ENCODE measurements at regions not wholly inside any gene's neighbourhood (a gene's known extent, or its start where the extent isn't known, plus 50 kb on each side); places are given as distances from the start of the nearest gene placed in this dataset.
"Not testable (repeated sequence)": the region's sequence is repeated elsewhere in the genome, so short reads cannot be mapped to it uniquely, and the experiment has no call there.

GRCh38 chr6:14765721-14766390 is 480.0 kb upstream of the JARID2 start:
- no peak overlapping the region for H3K4me3 ChIP-seq (ENCODE audit: low read depth, low read length)
- H3K27me3 ChIP-seq (ENCODE audit: control insufficient read depth, insufficient read depth, low read length) = no peaks in the 10 kb centered on the region
- H3K9me3 ChIP-seq (ENCODE audit: control insufficient read depth, insufficient read depth, low read length) = no peaks in the 10 kb centered on the region

GRCh38 chr6:14766391-14766994 is 479.4 kb upstream of the JARID2 start:
- Histone ChIP-seq H3K9ac (ENCODE audit: low read depth, low read length) (no peak overlapping the region), H3K9me3 (ENCODE audit: control insufficient read depth, insufficient read depth, low read length) (no peaks in the 10 kb centered on the region), H3K27me3 (ENCODE audit: control insufficient read depth, insufficient read depth, low read length) (no peaks in the 10 kb centered on the region), H3K4me1 (ENCODE audit: control insufficient read depth, insufficient read depth, low read length) (no peaks in the 10 kb centered on the region), H3K36me3 (ENCODE audit: control insufficient read depth, insufficient read depth, low read length) (no peaks in the 10 kb centered on the region), H3K4me3 (ENCODE audit: low read depth, low read length) (no peak overlapping the region)

More at GRCh38 chr6:14765721-14766390, 480.0 kb upstream of the JARID2 start:
- no peak overlapping the region for H3K9ac ChIP-seq (ENCODE audit: low read depth, low read length)
- H3K36me3 ChIP-seq (ENCODE audit: control insufficient read depth, insufficient read depth, low read length) = no peaks in the 10 kb centered on the region
- H3K4me1 ChIP-seq (ENCODE audit: control insufficient read depth, insufficient read depth, low read length) = no peaks in the 10 kb centered on the region

- no peaks in the 10 kb centered on the region for H3K9me3 ChIP-seq (ENCODE audit: control insufficient read depth, insufficient read depth, low read length)
- no peak overlapping the region for H3K9ac ChIP-seq (ENCODE audit: low read depth, low read length)
- no peaks in the 10 kb centered on the region for H3K4me1 ChIP-seq (ENCODE audit: control insufficient read depth, insufficient read depth, low read length)
- no peaks in the 10 kb centered on the region for H3K27me3 ChIP-seq (ENCODE audit: control insufficient read depth, insufficient read depth, low read length)
- H3K4me3 ChIP-seq (ENCODE audit: low read depth, low read length) = no peak overlapping the region
- no peaks in the 10 kb centered on the region for H3K36me3 ChIP-seq (ENCODE audit: control insufficient read depth, insufficient read depth, low read length)
Measured at GRCh38 chr6:14767226-14767625, 478.6 kb upstream of the JARID2 start.

- Histone ChIP-seq H3K36me3 (ENCODE audit: control insufficient read depth, insufficient read depth, low read length) (no peaks in the 10 kb centered on the region), H3K4me3 (ENCODE audit: low read depth, low read length) (no peak overlapping the region), H3K4me1 (ENCODE audit: control insufficient read depth, insufficient read depth, low read length) (no peaks in the 10 kb centered on the region), H3K9ac (ENCODE audit: low read depth, low read length) (no peak overlapping the region), H3K9me3 (ENCODE audit: control insufficient read depth, insufficient read depth, low read length) (no peaks in the 10 kb centered on the region), H3K27me3 (ENCODE audit: control insufficient read depth, insufficient read depth, low read length) (no peaks in the 10 kb centered on the region)
Measured at GRCh38 chr6:14770040-14770439, 475.8 kb upstream of the JARID2 start.

- Histone ChIP-seq H3K9me3 (ENCODE audit: control insufficient read depth, insufficient read depth, low read length) (no peaks in the 10 kb centered on the region), H3K36me3 (ENCODE audit: control insufficient read depth, insufficient read depth, low read length) (no peaks in the 10 kb centered on the region), H3K4me3 (ENCODE audit: low read depth, low read length) (no peak overlapping the region), H3K4me1 (ENCODE audit: control insufficient read depth, insufficient read depth, low read length) (no peaks in the 10 kb centered on the region), H3K9ac (ENCODE audit: low read depth, low read length) (no peak overlapping the region), H3K27me3 (ENCODE audit: control insufficient read depth, insufficient read depth, low read length) (no peaks in the 10 kb centered on the region)
Measured at GRCh38 chr6:14770572-14770971, 475.3 kb upstream of the JARID2 start.

DNA sequence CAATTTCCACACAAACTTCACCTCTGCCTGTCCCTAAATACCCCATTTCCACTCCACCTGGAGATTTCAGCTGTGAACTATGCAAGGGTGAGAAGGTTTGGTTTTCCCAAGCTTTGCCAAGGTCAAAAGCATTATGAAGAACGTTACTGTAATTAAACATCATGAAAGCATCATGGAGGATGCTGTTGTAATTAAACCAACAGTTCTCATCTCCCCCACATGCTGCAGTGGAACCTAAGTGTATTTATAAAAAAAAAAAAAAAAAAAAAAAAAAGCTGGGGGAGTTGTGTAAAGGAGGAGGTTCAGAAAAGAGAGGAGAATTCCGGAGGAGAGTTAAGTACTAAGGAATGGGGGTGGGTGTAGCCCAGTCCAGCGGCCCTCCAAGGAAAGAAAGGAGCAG is 474.9 kb upstream of the JARID2 start:
- Histone ChIP-seq H3K4me3 (ENCODE audit: low read depth, low read length) (no peak overlapping the region), H3K9ac (ENCODE audit: low read depth, low read length) (no peak overlapping the region), H3K27me3 (ENCODE audit: control insufficient read depth, insufficient read depth, low read length) (no peaks in the 10 kb centered on the region), H3K4me1 (ENCODE audit: control insufficient read depth, insufficient read depth, low read length) (no peaks in the 10 kb centered on the region), H3K9me3 (ENCODE audit: control insufficient read depth, insufficient read depth, low read length) (no peaks in the 10 kb centered on the region), H3K36me3 (ENCODE audit: control insufficient read depth, insufficient read depth, low read length) (no peaks in the 10 kb centered on the region)

GRCh38 chr6:14772188-14772587 is 473.7 kb upstream of the JARID2 start:
- H3K27me3 ChIP-seq (ENCODE audit: control insufficient read depth, insufficient read depth, low read length) = no peaks in the 10 kb centered on the region
- H3K36me3 ChIP-seq (ENCODE audit: control insufficient read depth, insufficient read depth, low read length) = no peaks in the 10 kb centered on the region
- no peaks in the 10 kb centered on the region for H3K4me1 ChIP-seq (ENCODE audit: control insufficient read depth, insufficient read depth, low read length)
- no peak overlapping the region for H3K4me3 ChIP-seq (ENCODE audit: low read depth, low read length)
- no peaks in the 10 kb centered on the region for H3K9me3 ChIP-seq (ENCODE audit: control insufficient read depth, insufficient read depth, low read length)
- H3K9ac ChIP-seq (ENCODE audit: low read depth, low read length) = no peak overlapping the region

GRCh38 chr6:14775528-14775927 is 470.3 kb upstream of the JARID2 start:
- peaks cover 9% of the 10 kb centered on the region for H3K4me1 ChIP-seq (ENCODE audit: control insufficient read depth, insufficient read depth, low read length)
- no peaks in the 10 kb centered on the region for H3K36me3 ChIP-seq (ENCODE audit: control insufficient read depth, insufficient read depth, low read length)
- H3K9ac ChIP-seq (ENCODE audit: low read depth, low read length) = no peak overlapping the region
- no peaks in the 10 kb centered on the region for H3K9me3 ChIP-seq (ENCODE audit: control insufficient read depth, insufficient read depth, low read length)
- no peaks in the 10 kb centered on the region for H3K27me3 ChIP-seq (ENCODE audit: control insufficient read depth, insufficient read depth, low read length)
- H3K4me3 ChIP-seq (ENCODE audit: low read depth, low read length) = no peak overlapping the region

DNA sequence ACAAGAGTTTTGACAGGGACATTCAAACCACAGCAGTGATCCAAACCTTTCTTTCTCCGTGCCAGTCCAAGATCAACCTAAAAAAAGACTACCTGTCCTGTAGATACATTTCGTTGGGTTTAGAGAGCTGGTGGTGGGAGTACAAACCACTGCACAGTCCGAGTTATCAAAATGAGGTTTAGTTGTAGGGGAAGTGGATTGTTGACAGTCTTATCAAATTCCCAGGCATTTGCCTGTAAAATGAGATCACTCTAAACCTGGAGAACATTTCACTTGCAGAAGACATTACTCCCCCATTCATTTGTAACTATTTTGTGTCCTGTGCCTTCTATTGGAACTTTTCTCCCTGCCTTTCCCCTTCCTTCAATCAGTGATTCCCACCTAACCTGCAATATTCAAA is 469.6 kb upstream of the JARID2 start:
- peaks cover 9% of the 10 kb centered on the region for H3K4me1 ChIP-seq (ENCODE audit: control insufficient read depth, insufficient read depth, low read length)
- no peak overlapping the region for H3K4me3 ChIP-seq (ENCODE audit: low read depth, low read length)
- no peaks in the 10 kb centered on the region for H3K9me3 ChIP-seq (ENCODE audit: control insufficient read depth, insufficient read depth, low read length)
- no peaks in the 10 kb centered on the region for H3K36me3 ChIP-seq (ENCODE audit: control insufficient read depth, insufficient read depth, low read length)
- no peaks in the 10 kb centered on the region for H3K27me3 ChIP-seq (ENCODE audit: control insufficient read depth, insufficient read depth, low read length)
- H3K9ac ChIP-seq (ENCODE audit: low read depth, low read length) = no peak overlapping the region

DNA sequence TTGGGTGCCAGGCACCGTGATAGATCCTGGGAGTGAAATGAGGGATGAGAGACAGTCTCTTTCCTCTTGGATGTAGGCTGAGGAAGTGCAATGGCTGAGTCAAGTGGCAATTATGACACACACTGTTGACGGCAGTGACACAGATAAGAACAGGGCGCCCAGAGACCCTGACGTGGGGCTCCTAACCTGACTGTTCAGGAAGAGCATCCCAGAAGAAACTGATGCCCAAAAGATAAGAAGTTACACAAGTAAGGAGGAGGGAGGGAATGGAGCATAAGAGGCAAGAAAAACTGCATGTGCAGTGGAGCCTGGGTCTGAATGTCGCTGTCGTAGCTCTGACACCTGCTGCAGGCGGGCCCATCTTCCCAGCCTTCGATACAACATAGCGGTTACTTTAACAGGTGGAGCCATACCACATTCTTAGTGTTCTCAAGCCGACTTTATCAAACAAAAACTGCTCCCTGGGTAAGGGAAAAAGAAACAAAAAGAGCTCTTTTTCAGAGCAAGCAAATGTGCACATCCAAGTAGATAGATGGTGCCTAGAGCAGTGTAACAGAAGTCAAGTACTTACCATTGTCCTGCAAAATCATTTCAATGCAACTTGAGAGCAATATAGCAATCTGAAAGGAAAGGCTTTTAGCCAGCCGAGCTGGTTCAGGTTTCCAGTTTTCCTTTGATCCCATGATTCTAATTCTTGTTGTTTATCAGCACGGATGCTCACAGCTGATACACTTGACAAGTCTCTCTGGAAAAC is 463.9 kb upstream of the JARID2 start:
- H3K9me3 ChIP-seq (ENCODE audit: control insufficient read depth, insufficient read depth, low read length) = no peaks in the 10 kb centered on the region
- peaks cover 24% of the 10 kb centered on the region for H3K4me1 ChIP-seq (ENCODE audit: control insufficient read depth, insufficient read depth, low read length)
- no peaks in the 10 kb centered on the region for H3K27me3 ChIP-seq (ENCODE audit: control insufficient read depth, insufficient read depth, low read length)
- H3K36me3 ChIP-seq (ENCODE audit: control insufficient read depth, insufficient read depth, low read length) = no peaks in the 10 kb centered on the region
- no peak overlapping the region for H3K4me3 ChIP-seq (ENCODE audit: low read depth, low read length)
- no peak overlapping the region for H3K9ac ChIP-seq (ENCODE audit: low read depth, low read length)

DNA sequence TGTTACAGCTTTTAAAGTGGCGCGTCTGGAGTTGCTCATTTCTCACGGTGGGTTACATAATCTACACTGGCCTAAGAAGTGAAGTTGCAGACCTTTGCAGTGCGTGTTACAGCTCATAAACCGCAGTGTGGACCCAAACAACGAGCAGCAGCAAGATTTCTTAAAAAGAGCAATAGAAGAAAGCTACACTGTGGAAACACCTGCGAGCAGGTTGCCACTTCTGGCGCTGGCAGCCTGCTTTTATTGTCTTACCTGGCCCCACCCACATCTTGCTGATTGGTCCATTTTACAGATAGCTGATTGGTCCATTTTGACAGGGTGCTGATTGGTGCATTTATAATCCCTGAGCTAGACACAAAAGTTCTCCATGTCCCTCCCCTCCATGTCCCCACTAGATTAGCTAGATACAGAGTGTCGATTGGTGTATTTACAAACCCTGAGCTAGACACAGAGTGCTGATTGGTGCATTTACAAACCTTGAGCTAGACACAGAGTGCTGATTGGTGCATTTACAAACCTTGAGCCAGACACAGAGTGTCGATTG is 462.9 kb upstream of the JARID2 start:
- not testable (repeated sequence) for H3K36me3 ChIP-seq (ENCODE audit: control insufficient read depth, insufficient read depth, low read length); H3K9ac ChIP-seq (ENCODE audit: low read depth, low read length); H3K4me3 ChIP-seq (ENCODE audit: low read depth, low read length); H3K27me3 ChIP-seq (ENCODE audit: control insufficient read depth, insufficient read depth, low read length); H3K9me3 ChIP-seq (ENCODE audit: control insufficient read depth, insufficient read depth, low read length)
- peaks cover 21% of the 10 kb centered on the region for H3K4me1 ChIP-seq (ENCODE audit: control insufficient read depth, insufficient read depth, low read length)

DNA sequence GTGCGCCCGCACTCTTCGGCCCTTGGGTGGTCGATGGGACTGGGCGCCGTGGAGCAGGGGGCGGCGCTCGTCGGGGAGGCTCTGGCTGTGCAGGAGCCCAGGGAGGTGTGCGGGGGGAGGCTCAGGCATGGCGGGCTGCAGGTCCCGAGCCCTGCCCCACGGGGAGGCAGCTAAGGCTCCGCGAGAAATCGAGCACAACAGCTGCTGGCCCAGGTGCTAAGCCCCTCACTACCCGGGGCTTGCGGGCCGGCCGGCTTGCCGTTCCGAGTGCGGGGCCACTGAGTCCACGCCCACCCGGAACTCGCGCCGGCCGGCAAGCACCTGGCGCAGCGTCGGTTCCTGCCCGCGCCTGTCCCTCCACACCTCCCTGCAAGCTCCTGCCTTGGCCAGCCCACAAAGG is 462.3 kb upstream of the JARID2 start:
- H3K4me1 ChIP-seq (ENCODE audit: control insufficient read depth, insufficient read depth, low read length) = peaks cover 18% of the 10 kb centered on the region
- no peak overlapping the region for H3K9ac ChIP-seq (ENCODE audit: low read depth, low read length)
- H3K4me3 ChIP-seq (ENCODE audit: low read depth, low read length) = no peak overlapping the region
- no peaks in the 10 kb centered on the region for H3K9me3 ChIP-seq (ENCODE audit: control insufficient read depth, insufficient read depth, low read length)
- no peaks in the 10 kb centered on the region for H3K36me3 ChIP-seq (ENCODE audit: control insufficient read depth, insufficient read depth, low read length)
- no peaks in the 10 kb centered on the region for H3K27me3 ChIP-seq (ENCODE audit: control insufficient read depth, insufficient read depth, low read length)
